GM10266 (cell line): ENCODE measurements at regions not wholly inside any gene's neighbourhood (a gene's known extent, or its start where the extent isn't known, plus 50 kb on each side); places are given as distances from the start of the nearest gene placed in this dataset.

Experiments
- DNase-seq: peaks from one replicate; pipeline ENCODE4 v3.0.0; 2012; ENCODE audit errors: extremely low spot score
- CTCF ChIP-seq: IDR thresholded peaks from 2 replicates; pipeline ENCODE4 v1.5.1; 2012; ENCODE audit warnings: mild to moderate bottlenecking, low read depth; ENCODE audit not compliant: control insufficient read depth, insufficient read depth; ENCODE audit errors: missing control alignments

GRCh38 chr12:103196467-103196866 lies 239.0 kb downstream of the ASCL1 start:
- DNase-seq, result no peak

DNA sequence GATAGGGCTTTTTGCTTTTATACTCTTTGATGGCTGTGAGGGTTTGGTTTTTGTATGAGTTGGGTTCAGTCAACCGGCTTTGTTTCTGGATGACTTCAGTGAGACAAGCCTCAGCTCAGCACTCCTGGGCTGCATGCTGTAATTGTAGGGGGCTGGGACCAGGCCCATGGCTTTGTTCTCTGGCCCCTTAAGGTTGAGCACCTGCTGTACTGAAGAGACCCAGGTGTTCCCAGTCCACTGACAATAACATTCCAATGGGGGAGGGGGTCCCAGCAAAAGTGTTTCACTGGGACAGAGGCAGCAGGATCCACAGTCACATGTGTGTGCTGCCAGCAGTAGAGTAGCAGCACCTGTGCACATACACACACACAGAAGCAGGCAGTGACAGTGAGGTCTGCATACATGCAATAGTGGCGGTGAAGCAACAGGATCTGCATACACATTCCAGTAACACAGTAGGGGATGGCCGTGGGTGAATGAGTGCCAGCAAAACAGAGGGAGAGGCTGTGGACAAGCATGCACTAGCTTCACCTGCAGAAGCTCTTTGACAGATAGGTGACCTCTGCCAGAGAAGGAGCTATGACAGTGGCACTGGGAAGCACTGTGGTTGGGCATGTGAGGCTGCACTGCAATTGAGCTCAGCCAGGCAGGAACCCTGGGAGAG lies 240.4 kb downstream of the ASCL1 start:
- no peak for TF ChIP-seq CTCF
- no peak for DNase-seq

More at GRCh38 chr12:103196467-103196866, 239.0 kb downstream of the ASCL1 start:
- no peak for TF ChIP-seq CTCF

- no peak for DNase-seq
- TF ChIP-seq CTCF, result no peak
These were observed 241.0 kb downstream of the ASCL1 start for GRCh38 chr12:103198499-103198898.

- TF ChIP-seq CTCF, result no peak
- no peak for DNase-seq
These were observed 248.4 kb downstream of the ASCL1 start for GRCh38 chr12:103205906-103206305.

DNA sequence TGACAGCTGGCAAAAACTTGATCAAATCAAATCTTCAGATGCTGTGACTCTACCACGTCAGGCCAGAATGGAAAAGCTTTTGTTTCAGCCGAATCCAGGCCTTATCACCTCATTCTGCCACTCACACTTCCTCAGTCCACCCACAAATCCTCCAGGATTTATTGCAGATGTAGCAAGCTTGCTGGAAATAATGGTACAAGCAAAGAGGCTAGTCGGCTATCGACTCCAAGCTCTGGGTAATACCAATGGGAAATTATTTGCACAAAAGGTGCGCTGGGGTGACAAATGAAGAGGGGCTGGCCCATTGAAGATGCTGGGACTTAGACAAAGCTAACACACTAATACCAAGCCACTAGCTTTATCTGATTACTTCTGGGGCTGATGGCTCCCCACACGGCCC lies 250.5 kb downstream of the ASCL1 start:
- TF ChIP-seq CTCF, result no peak
- DNase-seq, result no peak

DNA sequence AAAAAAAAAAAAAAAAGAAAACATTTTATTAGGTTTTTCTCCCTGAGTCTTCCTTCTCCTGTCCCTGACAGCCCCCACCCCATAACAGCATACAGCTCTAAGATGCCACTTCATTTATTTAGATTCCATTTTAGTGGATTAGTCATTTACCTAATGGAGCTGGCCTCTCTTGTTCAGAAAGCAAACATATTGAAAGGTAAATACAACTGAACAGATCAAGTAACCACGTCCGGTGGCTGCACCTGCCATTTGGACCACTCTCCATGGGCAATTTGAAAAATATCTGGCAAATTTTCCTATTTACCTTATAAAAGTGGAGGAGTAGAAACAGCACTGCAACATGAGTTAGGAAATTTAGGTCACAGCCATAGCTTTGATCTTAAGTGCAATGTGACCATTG lies 254.6 kb downstream of the C12orf42 start:
- TF ChIP-seq CTCF, result no peak
- DNase-seq, result no peak

GRCh38 chr12:103244596-103244995 lies 251.2 kb downstream of the C12orf42 start:
- no peak for DNase-seq
- no peak for TF ChIP-seq CTCF
